Activated naive CD4-positive, alpha-beta T cell treated with anti-CD3 and anti-CD28 coated beads, Interleukin-2, amount 10 ng/mL, durations not matched to agents 7 days and 5 days (primary cell): ENCODE measurements at regions not wholly inside any gene's neighbourhood (a gene's known extent, or its start where the extent isn't known, plus 50 kb on each side); places are given as distances from the start of the nearest gene placed in this dataset.

ENCODE experiments used
- CTCF ChIA-PET: fragments of 350-600 bp; sonication (Branson Sonifier 250); formaldehyde crosslinking; loops from one replicate; lab custom pipeline; 2021; ENCODE audit warnings: antibody characterized with exemption; lab: Charles Lee
- DNase-seq: peaks from one replicate; pipeline ENCODE4 v3.0.0-alpha.2; 2020
- H3K27ac Mint-ChIP-seq: one replicate; pipeline ENCODE4 v1.8.0; 2021; ENCODE audit warnings: mild to moderate bottlenecking, moderate library complexity, mixed read lengths
- H3K27me3 Mint-ChIP-seq: one replicate; pipeline ENCODE4 v1.8.0; 2021; ENCODE audit warnings: mild to moderate bottlenecking, mixed read lengths
- H3K36me3 Mint-ChIP-seq: one replicate; pipeline ENCODE4 v1.8.0; 2021; ENCODE audit warnings: mixed read lengths
- H3K4me1 Mint-ChIP-seq: one replicate; pipeline ENCODE4 v1.8.0; 2021; ENCODE audit warnings: mixed read lengths
- H3K4me3 Mint-ChIP-seq: one replicate; pipeline ENCODE4 v1.8.0; 2021; ENCODE audit warnings: mild to moderate bottlenecking, moderate library complexity, mixed read lengths
- H3K9me3 Mint-ChIP-seq: one replicate; pipeline ENCODE4 v1.8.0; 2021; ENCODE audit warnings: mixed read lengths

GRCh38 chr2:134175834-134176233 is 78.0 kb upstream of the MGAT5 start:
- H3K27ac Mint-ChIP-seq = no peak overlapping the region
- H3K9me3 Mint-ChIP-seq = no peaks in the 10 kb centered on the region
- CTCF ChIA-PET = no interaction called here
- no peak for DNase-seq
- no peaks in the 10 kb centered on the region for H3K27me3 Mint-ChIP-seq
- no peak overlapping the region for H3K4me3 Mint-ChIP-seq
- H3K4me1 Mint-ChIP-seq = peaks cover 46% of the 10 kb centered on the region
- H3K36me3 Mint-ChIP-seq = peaks cover 6% of the 10 kb centered on the region

- Mint-ChIP-seq H3K27ac (no peak overlapping the region), H3K36me3 (peaks cover 4% of the 10 kb centered on the region), H3K9me3 (no peaks in the 10 kb centered on the region), H3K4me1 (peaks cover 62% of the 10 kb centered on the region), H3K27me3 (no peaks in the 10 kb centered on the region), H3K4me3 (no peak overlapping the region)
- CTCF ChIA-PET = no interaction called here
- no peak for DNase-seq
Measured at GRCh38 chr2:134177351-134177931, 76.4 kb upstream of the MGAT5 start.

GRCh38 chr2:134178138-134178877 is 75.6 kb upstream of the MGAT5 start:
- Mint-ChIP-seq H3K4me1 (peaks cover 67% of the 10 kb centered on the region), H3K27me3 (no peaks in the 10 kb centered on the region), H3K9me3 (no peaks in the 10 kb centered on the region), H3K27ac (no peak overlapping the region), H3K4me3 (no peak overlapping the region), H3K36me3 (peaks cover 4% of the 10 kb centered on the region)
- no peak for DNase-seq
- CTCF ChIA-PET = no interaction called here

- Mint-ChIP-seq H3K27ac (peak overlapping the region; percentile 90), H3K27me3 (no peaks in the 10 kb centered on the region), H3K4me1 (peaks cover 73% of the 10 kb centered on the region), H3K4me3 (no peak overlapping the region), H3K36me3 (peaks cover 22% of the 10 kb centered on the region), H3K9me3 (no peaks in the 10 kb centered on the region)
- CTCF ChIA-PET = interaction anchor here (1.1 to 1.3 kb wide), 4 partner anchors 12 to 231 kb away, joined by 3 to 6 read pairs (median 4); no protein-coding TSS in a partner anchor
- peak; percentile 73 for DNase-seq
Measured at GRCh38 chr2:134181219-134181618, 72.7 kb upstream of the MGAT5 start.

- H3K36me3 Mint-ChIP-seq = peaks cover 21% of the 10 kb centered on the region
- peaks cover 57% of the 10 kb centered on the region for H3K4me1 Mint-ChIP-seq
- DNase-seq = no peak
- no peaks in the 10 kb centered on the region for H3K9me3 Mint-ChIP-seq
- H3K4me3 Mint-ChIP-seq = no peak overlapping the region
- CTCF ChIA-PET = interaction anchor here (1.5 kb wide), 1 partner anchor 63 kb away, joined by 4 read pairs; no protein-coding TSS in a partner anchor
- H3K27ac Mint-ChIP-seq = no peak overlapping the region
- H3K27me3 Mint-ChIP-seq = no peaks in the 10 kb centered on the region
Measured at GRCh38 chr2:134183679-134184078, 70.2 kb upstream of the MGAT5 start.

- no peak overlapping the region for H3K27ac Mint-ChIP-seq
- CTCF ChIA-PET = no interaction called here
Measured at GRCh38 chr2:134185639-134186038, 68.2 kb upstream of the MGAT5 start.

GRCh38 chr2:134189009-134189720 is 64.7 kb upstream of the MGAT5 start:
- CTCF ChIA-PET = interaction anchor here (1.4 kb wide), 1 partner anchor 17 kb away, joined by 3 read pairs; no protein-coding TSS in a partner anchor
- H3K4me3 Mint-ChIP-seq = no peak overlapping the region
- no peaks in the 10 kb centered on the region for H3K27me3 Mint-ChIP-seq
- peak overlapping the region; percentile 26 for H3K27ac Mint-ChIP-seq
- peaks cover 4% of the 10 kb centered on the region for H3K9me3 Mint-ChIP-seq
- peaks cover 29% of the 10 kb centered on the region for H3K36me3 Mint-ChIP-seq
- H3K4me1 Mint-ChIP-seq = peaks cover 13% of the 10 kb centered on the region
- no peak for DNase-seq

More at GRCh38 chr2:134185639-134186038, 68.2 kb upstream of the MGAT5 start:
- Mint-ChIP-seq H3K27me3 (no peaks in the 10 kb centered on the region), H3K4me1 (peaks cover 43% of the 10 kb centered on the region), H3K9me3 (peaks cover 2% of the 10 kb centered on the region), H3K4me3 (no peak overlapping the region), H3K36me3 (peaks cover 25% of the 10 kb centered on the region)
- no peak for DNase-seq

- CTCF ChIA-PET = no interaction called here
- Mint-ChIP-seq H3K27ac (no peak overlapping the region), H3K36me3 (peaks cover 22% of the 10 kb centered on the region), H3K4me1 (peaks cover 5% of the 10 kb centered on the region), H3K27me3 (no peaks in the 10 kb centered on the region), H3K9me3 (peaks cover 4% of the 10 kb centered on the region), H3K4me3 (no peak overlapping the region)
- DNase-seq = no peak
Measured at GRCh38 chr2:134190062-134190806, 63.6 kb upstream of the MGAT5 start.

GRCh38 chr2:134190807-134191203 is 63.1 kb upstream of the MGAT5 start:
- Mint-ChIP-seq H3K4me3 (no peak overlapping the region), H3K27me3 (no peaks in the 10 kb centered on the region), H3K4me1 (peaks cover 5% of the 10 kb centered on the region), H3K9me3 (peaks cover 4% of the 10 kb centered on the region), H3K36me3 (peaks cover 18% of the 10 kb centered on the region), H3K27ac (no peak overlapping the region)
- DNase-seq = no peak
- CTCF ChIA-PET = no interaction called here

- peaks cover 14% of the 10 kb centered on the region for H3K36me3 Mint-ChIP-seq
- peaks cover 6% of the 10 kb centered on the region for H3K4me1 Mint-ChIP-seq
- H3K4me3 Mint-ChIP-seq = no peak overlapping the region
- H3K27me3 Mint-ChIP-seq = no peaks in the 10 kb centered on the region
- CTCF ChIA-PET = no interaction called here
- peaks cover 4% of the 10 kb centered on the region for H3K9me3 Mint-ChIP-seq
- H3K27ac Mint-ChIP-seq = no peak overlapping the region
- DNase-seq = no peak
Measured at GRCh38 chr2:134191835-134192234, 62.0 kb upstream of the MGAT5 start.

GRCh38 chr2:134193006-134193405 is 60.9 kb upstream of the MGAT5 start:
- DNase-seq = no peak
- Mint-ChIP-seq H3K9me3 (peaks cover 4% of the 10 kb centered on the region), H3K4me1 (peaks cover 18% of the 10 kb centered on the region), H3K27me3 (no peaks in the 10 kb centered on the region), H3K36me3 (peaks cover 14% of the 10 kb centered on the region), H3K4me3 (no peak overlapping the region), H3K27ac (no peak overlapping the region)
- CTCF ChIA-PET = interaction anchor here (1.0 kb wide), 1 partner anchor 12 kb away, joined by 3 read pairs; no protein-coding TSS in a partner anchor

- Mint-ChIP-seq H3K4me3 (no peak overlapping the region), H3K4me1 (peaks cover 30% of the 10 kb centered on the region), H3K36me3 (peaks cover 14% of the 10 kb centered on the region), H3K27me3 (no peaks in the 10 kb centered on the region), H3K9me3 (peaks cover 4% of the 10 kb centered on the region), H3K27ac (no peak overlapping the region)
- CTCF ChIA-PET = interaction anchor here (5.0 kb wide), 1 partner anchor 12 kb away, joined by 34 read pairs; no protein-coding TSS in a partner anchor
- DNase-seq = no peak
Measured at GRCh38 chr2:134194519-134194918, 59.4 kb upstream of the MGAT5 start.

- no peak for DNase-seq
- no peak overlapping the region for H3K4me3 Mint-ChIP-seq
- CTCF ChIA-PET = interaction anchor here (5.0 kb wide), 1 partner anchor 12 kb away, joined by 34 read pairs; no protein-coding TSS in a partner anchor
- no peaks in the 10 kb centered on the region for H3K27me3 Mint-ChIP-seq
- peaks cover 8% of the 10 kb centered on the region for H3K36me3 Mint-ChIP-seq
- H3K27ac Mint-ChIP-seq = no peak overlapping the region
- peaks cover 26% of the 10 kb centered on the region for H3K4me1 Mint-ChIP-seq
- H3K9me3 Mint-ChIP-seq = peaks cover 1% of the 10 kb centered on the region
Measured at GRCh38 chr2:134195341-134195740, 58.5 kb upstream of the MGAT5 start.
